ENCODE measurements at regions not wholly inside any gene's neighbourhood (a gene's known extent, or its start where the extent isn't known, plus 50 kb on each side); places are given as distances from the start of the nearest gene placed in this dataset.
"Not testable (repeated sequence)": the region's sequence is repeated elsewhere in the genome, so short reads cannot be mapped to it uniquely, and the experiment has no call there.

DNA sequence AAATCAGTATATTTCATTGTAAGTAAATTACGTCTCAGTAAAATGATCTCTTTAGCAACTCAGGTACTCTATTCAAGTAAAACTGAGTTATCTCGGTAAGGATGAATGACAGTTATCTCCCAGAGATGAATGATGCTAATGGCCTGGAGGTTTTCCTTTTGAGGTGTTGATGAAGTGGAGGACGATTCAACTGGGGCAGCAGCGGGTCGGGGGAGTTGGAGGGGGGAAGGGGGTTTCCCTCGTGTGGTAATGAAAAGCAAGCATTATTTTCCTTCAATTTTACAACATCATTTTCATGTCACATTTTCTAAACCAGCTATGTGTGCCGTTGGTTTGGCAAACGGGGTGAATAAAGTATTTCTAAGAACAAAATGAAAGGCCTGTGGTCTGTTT lies 92.4 kb upstream of the ATXN3L start:
- Histone ChIP-seq H3K9ac (ENCODE audit: low read depth, low read length, poor library complexity, severe bottlenecking) (no peak overlapping the region), H3K4me1 (ENCODE audit: insufficient read depth, low read length, poor library complexity, severe bottlenecking) (no peaks in the 10 kb centered on the region), H3K27me3 (ENCODE audit: insufficient read depth, low read length, poor library complexity, severe bottlenecking) (no peaks in the 10 kb centered on the region), H2AFZ (ENCODE audit: low read length) (no peak overlapping the region), H3K79me2 (ENCODE audit: insufficient read depth, low read length) (no peaks in the 10 kb centered on the region), H3F3A (ENCODE audit: low read depth) (no peaks in the 10 kb centered on the region), H3K9me2 (replicated peaks; ENCODE audit: low read depth, low read length) (no peaks in the 10 kb centered on the region), H3K9me3 (ENCODE audit: insufficient read depth, low read depth, low read length) (no peaks in the 10 kb centered on the region), H3K36me3 (ENCODE audit: insufficient read depth, low read length) (no peaks in the 10 kb centered on the region), H3K4me2 (ENCODE audit: low read depth, low read length, poor library complexity, severe bottlenecking) (no peak overlapping the region), H3K4me3 (ENCODE audit: low read length, poor library complexity, severe bottlenecking) (no peak overlapping the region), H4K20me1 (ENCODE audit: insufficient read depth, low read length, poor library complexity, severe bottlenecking) (no peaks in the 10 kb centered on the region)
- TF ChIP-seq, protein P1, sequence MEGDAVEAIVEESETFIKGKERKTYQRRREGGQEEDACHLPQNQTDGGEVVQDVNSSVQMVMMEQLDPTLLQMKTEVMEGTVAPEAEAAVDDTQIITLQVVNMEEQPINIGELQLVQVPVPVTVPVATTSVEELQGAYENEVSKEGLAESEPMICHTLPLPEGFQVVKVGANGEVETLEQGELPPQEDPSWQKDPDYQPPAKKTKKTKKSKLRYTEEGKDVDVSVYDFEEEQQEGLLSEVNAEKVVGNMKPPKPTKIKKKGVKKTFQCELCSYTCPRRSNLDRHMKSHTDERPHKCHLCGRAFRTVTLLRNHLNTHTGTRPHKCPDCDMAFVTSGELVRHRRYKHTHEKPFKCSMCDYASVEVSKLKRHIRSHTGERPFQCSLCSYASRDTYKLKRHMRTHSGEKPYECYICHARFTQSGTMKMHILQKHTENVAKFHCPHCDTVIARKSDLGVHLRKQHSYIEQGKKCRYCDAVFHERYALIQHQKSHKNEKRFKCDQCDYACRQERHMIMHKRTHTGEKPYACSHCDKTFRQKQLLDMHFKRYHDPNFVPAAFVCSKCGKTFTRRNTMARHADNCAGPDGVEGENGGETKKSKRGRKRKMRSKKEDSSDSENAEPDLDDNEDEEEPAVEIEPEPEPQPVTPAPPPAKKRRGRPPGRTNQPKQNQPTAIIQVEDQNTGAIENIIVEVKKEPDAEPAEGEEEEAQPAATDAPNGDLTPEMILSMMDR (conservative IDR thresholded peaks at IDR 0.05; ENCODE audit: low read length) = no peak
- TF ChIP-seq EZH2phosphoT487 (IDR thresholded peaks at IDR 0.05; ENCODE audit: borderline replicate concordance) = no peak

DNA sequence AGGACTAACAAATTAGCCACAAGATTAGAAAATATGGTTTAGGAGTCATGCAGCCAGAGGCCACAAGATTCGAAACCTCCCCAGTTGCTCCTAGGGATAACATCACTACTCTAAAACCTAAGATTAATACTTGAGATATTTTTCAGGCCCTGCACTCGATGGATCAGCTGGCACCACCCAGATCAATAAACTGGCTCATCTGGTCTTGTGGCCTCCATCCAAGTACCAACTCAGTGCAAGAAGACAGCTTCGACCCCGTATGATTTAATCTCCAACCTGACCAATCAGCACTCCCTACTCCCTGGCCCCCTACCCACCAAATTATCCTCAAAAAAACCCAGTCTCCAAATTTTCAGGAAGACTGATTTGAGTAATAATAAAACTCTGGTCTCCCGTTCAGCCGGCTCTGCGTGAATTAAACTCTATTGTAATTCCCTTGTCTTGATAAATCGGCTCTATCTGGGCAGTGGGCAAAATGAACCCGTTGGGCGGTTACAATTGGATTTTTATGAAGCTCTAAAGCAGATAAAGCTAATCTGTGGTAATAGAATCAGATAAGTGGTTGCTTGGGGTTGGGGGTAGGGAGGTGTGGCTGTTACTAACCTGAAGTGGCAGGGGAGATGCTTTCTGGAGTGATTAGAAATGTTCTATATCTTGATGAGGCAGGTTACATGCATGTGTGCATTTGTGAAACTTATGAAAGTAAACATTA lies 91.8 kb upstream of the ATXN3L start:
- Histone ChIP-seq H3K4me2 (ENCODE audit: low read depth, low read length, poor library complexity, severe bottlenecking) (no peak overlapping the region), H3K9me3 (ENCODE audit: insufficient read depth, low read depth, low read length) (no peaks in the 10 kb centered on the region), H3K79me2 (ENCODE audit: insufficient read depth, low read length) (no peaks in the 10 kb centered on the region), H2AFZ (ENCODE audit: low read length) (no peak overlapping the region), H3K27me3 (ENCODE audit: insufficient read depth, low read length, poor library complexity, severe bottlenecking) (no peaks in the 10 kb centered on the region), H3K9me2 (replicated peaks; ENCODE audit: low read depth, low read length) (no peaks in the 10 kb centered on the region), H3K36me3 (ENCODE audit: insufficient read depth, low read length) (no peaks in the 10 kb centered on the region), H4K20me1 (ENCODE audit: insufficient read depth, low read length, poor library complexity, severe bottlenecking) (no peaks in the 10 kb centered on the region), H3F3A (ENCODE audit: low read depth) (no peaks in the 10 kb centered on the region), H3K9ac (ENCODE audit: low read depth, low read length, poor library complexity, severe bottlenecking) (no peak overlapping the region), H3K4me1 (ENCODE audit: insufficient read depth, low read length, poor library complexity, severe bottlenecking) (no peaks in the 10 kb centered on the region), H3K4me3 (ENCODE audit: low read length, poor library complexity, severe bottlenecking) (no peak overlapping the region)
- TF ChIP-seq EZH2phosphoT487 (IDR thresholded peaks at IDR 0.05; ENCODE audit: borderline replicate concordance) = no peak
- TF ChIP-seq, protein P1 (conservative IDR thresholded peaks at IDR 0.05; ENCODE audit: low read length) = no peak

DNA sequence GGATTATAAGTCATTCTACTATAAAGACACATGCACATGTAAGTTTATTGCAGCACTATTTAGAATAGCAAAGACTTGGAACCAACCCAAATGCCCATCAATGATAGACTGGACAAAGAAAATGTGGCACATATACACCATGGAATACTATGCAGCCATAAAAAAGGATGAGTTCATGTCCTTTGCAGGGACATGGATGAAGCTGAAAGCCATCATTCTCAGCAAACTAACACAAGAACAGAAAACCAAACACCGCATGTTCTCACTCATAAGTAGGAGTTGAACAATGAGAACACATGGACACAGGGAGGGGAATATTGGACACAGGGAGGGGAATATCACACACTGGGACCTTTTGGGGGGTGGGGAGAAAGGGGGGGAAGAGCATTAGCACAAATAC lies 88.7 kb upstream of the ATXN3L start:
- H3K9me2 ChIP-seq (replicated peaks; ENCODE audit: low read depth, low read length); H3K79me2 ChIP-seq (ENCODE audit: insufficient read depth, low read length); H3K27me3 ChIP-seq (ENCODE audit: insufficient read depth, low read length, poor library complexity, severe bottlenecking); H4K20me1 ChIP-seq (ENCODE audit: insufficient read depth, low read length, poor library complexity, severe bottlenecking); H3K4me3 ChIP-seq (ENCODE audit: low read length, poor library complexity, severe bottlenecking); H3K9ac ChIP-seq (ENCODE audit: low read depth, low read length, poor library complexity, severe bottlenecking); H3K9me3 ChIP-seq (ENCODE audit: insufficient read depth, low read depth, low read length); H2AFZ ChIP-seq (ENCODE audit: low read length); H3K4me1 ChIP-seq (ENCODE audit: insufficient read depth, low read length, poor library complexity, severe bottlenecking); H3F3A ChIP-seq (ENCODE audit: low read depth); H3K36me3 ChIP-seq (ENCODE audit: insufficient read depth, low read length); H3K4me2 ChIP-seq (ENCODE audit: low read depth, low read length, poor library complexity, severe bottlenecking): not testable (repeated sequence)

DNA sequence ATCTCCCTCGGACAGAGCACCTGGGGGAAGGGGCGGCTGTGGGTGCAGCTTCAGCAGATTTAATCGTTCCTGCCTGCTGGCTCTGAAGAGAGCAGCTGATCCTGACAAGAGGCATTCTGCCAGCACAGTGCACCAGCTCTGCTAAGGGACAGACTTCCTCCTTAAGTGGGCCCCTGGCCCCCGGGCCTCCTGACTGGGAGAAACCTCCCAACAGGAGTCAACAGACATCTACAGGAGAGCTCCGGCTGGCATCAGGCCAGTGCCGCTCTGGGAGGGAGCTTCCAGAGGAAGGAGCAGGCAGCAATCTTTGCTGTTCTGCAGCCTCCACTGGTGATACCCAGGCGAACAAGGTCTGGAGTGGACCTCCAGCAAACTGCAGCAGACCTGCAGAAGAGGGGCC lies 84.9 kb upstream of the ATXN3L start:
- not testable (repeated sequence) for H3K4me1 ChIP-seq (ENCODE audit: insufficient read depth, low read length, poor library complexity, severe bottlenecking); H3K36me3 ChIP-seq (ENCODE audit: insufficient read depth, low read length); H3K4me2 ChIP-seq (ENCODE audit: low read depth, low read length, poor library complexity, severe bottlenecking); H3K9ac ChIP-seq (ENCODE audit: low read depth, low read length, poor library complexity, severe bottlenecking); H3K9me2 ChIP-seq (replicated peaks; ENCODE audit: low read depth, low read length); H4K20me1 ChIP-seq (ENCODE audit: insufficient read depth, low read length, poor library complexity, severe bottlenecking); H3F3A ChIP-seq (ENCODE audit: low read depth); H3K9me3 ChIP-seq (ENCODE audit: insufficient read depth, low read depth, low read length); H3K27me3 ChIP-seq (ENCODE audit: insufficient read depth, low read length, poor library complexity, severe bottlenecking); H2AFZ ChIP-seq (ENCODE audit: low read length); H3K79me2 ChIP-seq (ENCODE audit: insufficient read depth, low read length); H3K4me3 ChIP-seq (ENCODE audit: low read length, poor library complexity, severe bottlenecking)

Data from Loucy (cell line).